SK-N-SH (cell line): ENCODE measurements at regions not wholly inside any gene's neighbourhood (a gene's known extent, or its start where the extent isn't known, plus 50 kb on each side); places are given as distances from the start of the nearest gene placed in this dataset.

Experiments used
- CTCF ChIA-PET: fragments of 300-600, 350-600 bp; formaldehyde crosslinking; extraction: SDS; loops from one replicate; lab custom pipeline; 2021; lab: Yijun Ruan, JAX
- POLR2A ChIA-PET: fragments of 350-600 bp; sonication (Branson Sonifier 250); formaldehyde crosslinking; extraction: SDS; loops from one replicate; lab custom pipeline; 2020; ENCODE audit warnings: antibody characterized with exemption, inconsistent platforms; lab: Yijun Ruan, JAX
- DNase-seq: peaks from one replicate; pipeline ENCODE4 v3.0.0; 2012
- H2AFZ ChIP-seq: fragments of 200-600 bp; sonication (generic); 2 replicates; pipeline ENCODE4 v1.8.1; 2016; ENCODE audit warnings: antibody characterized with exemption, mild to moderate bottlenecking, low read depth
- H3F3A ChIP-seq: fragments of 200-600 bp; sonication (generic); replicated peaks from 2 replicates; pipeline ENCODE3; 2016; ENCODE audit warnings: antibody characterized with exemption, mild to moderate bottlenecking; ENCODE audit not compliant: insufficient read depth
- H3K27ac ChIP-seq, 2 experiments: fragments of 200-500 bp in 1 of 2; fragments of 200-600 bp in 1 of 2; sonication (Bioruptor generic) in 1 of 2; sonication (generic), shearing (Covaris generic) in 1 of 2; 2 replicates each; pipeline versions ENCODE4 v1.5.1 to v1.6.1; 2014 to 2016; ENCODE audit warnings: low read depth in 2 of 2, inconsistent platforms in 1 of 2, low read length in 1 of 2, mild to moderate bottlenecking in 1 of 2, mixed read lengths in 1 of 2
- H3K27me3 ChIP-seq: fragments of 200-600 bp; sonication (generic), shearing (Covaris generic); 2 replicates; pipeline ENCODE4 v1.6.1; 2016; ENCODE audit warnings: mixed run types; ENCODE audit not compliant: insufficient read depth
- H3K36me3 ChIP-seq, 2 experiments: fragments of 200-500 bp in 1 of 2; fragments of 200-600 bp in 1 of 2; sonication (Bioruptor generic) in 1 of 2; sonication (generic) in 1 of 2; replicated peaks in 1 of 2; 2 replicates each; pipeline versions ENCODE3 to v1.5.1; 2014 to 2016; ENCODE audit warnings: low read length in 1 of 2, mild to moderate bottlenecking in 1 of 2; ENCODE audit not compliant: insufficient read depth in 2 of 2, control insufficient read depth in 1 of 2
- H3K4me1 ChIP-seq, 2 experiments: fragments of 200-500 bp in 1 of 2; fragments of 200-600 bp in 1 of 2; sonication (Bioruptor generic) in 1 of 2; sonication (generic), shearing (Covaris generic) in 1 of 2; 2 replicates each; pipeline versions ENCODE4 v1.5.1 to v1.6.1; 2014 to 2016; ENCODE audit warnings: low read depth in 1 of 2, low read length in 1 of 2, mixed run types in 1 of 2; ENCODE audit not compliant: insufficient read depth in 2 of 2, control insufficient read depth in 1 of 2
- H3K4me2 ChIP-seq: fragments of 200-600 bp; sonication (generic), shearing (Covaris generic); 2 replicates; pipeline ENCODE4 v1.6.1; 2017; ENCODE audit warnings: mixed run types
- H3K4me3 ChIP-seq, 2 experiments: fragments of 200-500 bp in 1 of 2; fragments of 200-600 bp in 1 of 2; sonication (Bioruptor generic) in 1 of 2; sonication (generic), shearing (Covaris generic) in 1 of 2; 2 replicates each; pipeline versions ENCODE4 v1.5.1 to v1.8.1; 2014 to 2016; ENCODE audit warnings: low read depth in 2 of 2, inconsistent platforms in 1 of 2, low read length in 1 of 2, mild to moderate bottlenecking in 1 of 2, mixed read lengths in 1 of 2, moderate library complexity in 1 of 2
- H3K79me2 ChIP-seq: fragments of 200-600 bp; sonication (generic); 2 replicates; pipeline ENCODE4 v1.8.1; 2017; ENCODE audit warnings: mild to moderate bottlenecking; ENCODE audit not compliant: insufficient read depth
- H3K9ac ChIP-seq: fragments of 200-600 bp; sonication (generic); 2 replicates; pipeline ENCODE4 v1.6.1; 2017; ENCODE audit warnings: mixed run types
- H3K9me2 ChIP-seq: fragments of 200-600 bp; sonication (generic); 2 replicates; pipeline ENCODE4 v1.6.1; 2017; ENCODE audit warnings: mixed run types
- H3K9me3 ChIP-seq: fragments of 200-600 bp; sonication (generic); 2 replicates; pipeline ENCODE4 v1.6.1; 2017; ENCODE audit warnings: mixed run types, mild to moderate bottlenecking, moderate library complexity
- H4K20me1 ChIP-seq: fragments of 200-600 bp; sonication (generic); 2 replicates; pipeline ENCODE4 v1.6.1; 2017; ENCODE audit warnings: mild to moderate bottlenecking, mixed run types; ENCODE audit not compliant: insufficient read depth
- CHD2 ChIP-seq: fragments of 150-350 bp; IDR thresholded peaks from 2 replicates; pipeline ENCODE4 v1.6.1; 2018; ENCODE audit warnings: low read length; ENCODE audit not compliant: partially characterized antibody
- ELF1 ChIP-seq: IDR thresholded peaks from 2 replicates; pipeline ENCODE4 v1.4.0; 2012
- EP300 ChIP-seq, 2 experiments: IDR thresholded peaks; 2 replicates each; pipeline versions ENCODE4 v1.4.0 to v1.6.1; 2012; ENCODE audit warnings: borderline replicate concordance in 1 of 2, low read depth in 1 of 2, low read length in 1 of 2
- EZH2phosphoT487 ChIP-seq: fragments of 200-600 bp; sonication (generic); IDR thresholded peaks from 2 replicates; pipeline ENCODE4 v1.6.1; 2017; ENCODE audit warnings: low read depth, mixed run types, mild to moderate bottlenecking, antibody characterized with exemption, moderate library complexity, borderline replicate concordance
- FOSL2 ChIP-seq: IDR thresholded peaks from 2 replicates; pipeline ENCODE4 v1.4.0; 2012; ENCODE audit warnings: low read depth, mild to moderate bottlenecking, moderate library complexity, borderline replicate concordance
- GABPA ChIP-seq: IDR thresholded peaks from 2 replicates; pipeline ENCODE4 v1.4.0; 2012; ENCODE audit warnings: low read depth, mild to moderate bottlenecking
- MAX ChIP-seq: IDR thresholded peaks from 2 replicates; pipeline ENCODE4 v1.4.0; 2012; ENCODE audit warnings: low read depth
- MEF2A ChIP-seq: IDR thresholded peaks from 2 replicates; pipeline ENCODE4 v1.4.0; 2012; ENCODE audit warnings: low read depth, borderline replicate concordance
- NFIC ChIP-seq: IDR thresholded peaks from 2 replicates; pipeline ENCODE4 v1.4.0; 2012; ENCODE audit warnings: borderline replicate concordance
- NRF1 ChIP-seq: IDR thresholded peaks from 2 replicates; pipeline ENCODE4 v1.6.1; 2012; ENCODE audit warnings: low read depth, mild to moderate bottlenecking, low read length
- RCOR1 ChIP-seq: fragments of 150-350 bp; IDR thresholded peaks from 2 replicates; pipeline ENCODE4 v1.6.1; 2017; ENCODE audit warnings: antibody characterized with exemption, low read length
- RXRA ChIP-seq: IDR thresholded peaks from 2 replicates; pipeline ENCODE4 v1.4.0; 2012; ENCODE audit warnings: low read depth, mild to moderate bottlenecking, borderline replicate concordance
- TAF1 ChIP-seq: IDR thresholded peaks from 2 replicates; pipeline ENCODE4 v1.6.1; 2012; ENCODE audit warnings: low read depth, mild to moderate bottlenecking, low read length, moderate library complexity, borderline replicate concordance
- TCF12 ChIP-seq: IDR thresholded peaks from 2 replicates; pipeline ENCODE4 v1.4.0; 2012
- TEAD4 ChIP-seq: IDR thresholded peaks from 2 replicates; pipeline ENCODE4 v1.4.0; 2012; ENCODE audit warnings: mild to moderate bottlenecking, borderline replicate concordance; ENCODE audit not compliant: insufficient read depth
- WGBS: methylation state at CpG from one replicate; pipeline ENCODE4 v1.1.6; 2017; ENCODE audit warnings: low lambda C conversion rate; 5-methylcytosine and 5-hydroxymethylcytosine counted together
- TF ChIP-seq, protein P1 (sequence below): IDR thresholded peaks from 2 replicates; pipeline ENCODE4 v1.6.1; 2012; ENCODE audit warnings: mild to moderate bottlenecking, low read depth, low read length, moderate library complexity
- TF ChIP-seq, protein P2 (sequence below): IDR thresholded peaks from 2 replicates; pipeline ENCODE4 v1.4.0; 2012; ENCODE audit warnings: low read depth, borderline replicate concordance
- TF ChIP-seq, protein P3 (sequence below): IDR thresholded peaks from 2 replicates; pipeline ENCODE4 v1.4.0; 2012; ENCODE audit warnings: low read depth, borderline replicate concordance

- Histone ChIP-seq H3K9ac (no peak overlapping the region), H3K27me3 (peaks cover 13% of the 10 kb centered on the region; the same call in 1 of the 2 replicates), H3K9me3 (no peaks in the 10 kb centered on the region)
- POLR2A ChIA-PET, result no interaction called here
- TF ChIP-seq TCF12, result no peak
- no peak for TF ChIP-seq NRF1
- no peak for TF ChIP-seq EZH2phosphoT487
- no peak for TF ChIP-seq MEF2A
- TF ChIP-seq CHD2, result no peak
- TF ChIP-seq, protein P1, sequence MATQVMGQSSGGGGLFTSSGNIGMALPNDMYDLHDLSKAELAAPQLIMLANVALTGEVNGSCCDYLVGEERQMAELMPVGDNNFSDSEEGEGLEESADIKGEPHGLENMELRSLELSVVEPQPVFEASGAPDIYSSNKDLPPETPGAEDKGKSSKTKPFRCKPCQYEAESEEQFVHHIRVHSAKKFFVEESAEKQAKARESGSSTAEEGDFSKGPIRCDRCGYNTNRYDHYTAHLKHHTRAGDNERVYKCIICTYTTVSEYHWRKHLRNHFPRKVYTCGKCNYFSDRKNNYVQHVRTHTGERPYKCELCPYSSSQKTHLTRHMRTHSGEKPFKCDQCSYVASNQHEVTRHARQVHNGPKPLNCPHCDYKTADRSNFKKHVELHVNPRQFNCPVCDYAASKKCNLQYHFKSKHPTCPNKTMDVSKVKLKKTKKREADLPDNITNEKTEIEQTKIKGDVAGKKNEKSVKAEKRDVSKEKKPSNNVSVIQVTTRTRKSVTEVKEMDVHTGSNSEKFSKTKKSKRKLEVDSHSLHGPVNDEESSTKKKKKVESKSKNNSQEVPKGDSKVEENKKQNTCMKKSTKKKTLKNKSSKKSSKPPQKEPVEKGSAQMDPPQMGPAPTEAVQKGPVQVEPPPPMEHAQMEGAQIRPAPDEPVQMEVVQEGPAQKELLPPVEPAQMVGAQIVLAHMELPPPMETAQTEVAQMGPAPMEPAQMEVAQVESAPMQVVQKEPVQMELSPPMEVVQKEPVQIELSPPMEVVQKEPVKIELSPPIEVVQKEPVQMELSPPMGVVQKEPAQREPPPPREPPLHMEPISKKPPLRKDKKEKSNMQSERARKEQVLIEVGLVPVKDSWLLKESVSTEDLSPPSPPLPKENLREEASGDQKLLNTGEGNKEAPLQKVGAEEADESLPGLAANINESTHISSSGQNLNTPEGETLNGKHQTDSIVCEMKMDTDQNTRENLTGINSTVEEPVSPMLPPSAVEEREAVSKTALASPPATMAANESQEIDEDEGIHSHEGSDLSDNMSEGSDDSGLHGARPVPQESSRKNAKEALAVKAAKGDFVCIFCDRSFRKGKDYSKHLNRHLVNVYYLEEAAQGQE, result no peak
- no peak for TF ChIP-seq ELF1
- TF ChIP-seq FOSL2, result no peak
- TF ChIP-seq TAF1, result no peak
- TF ChIP-seq MAX, result no peak
- TF ChIP-seq, protein P2, sequence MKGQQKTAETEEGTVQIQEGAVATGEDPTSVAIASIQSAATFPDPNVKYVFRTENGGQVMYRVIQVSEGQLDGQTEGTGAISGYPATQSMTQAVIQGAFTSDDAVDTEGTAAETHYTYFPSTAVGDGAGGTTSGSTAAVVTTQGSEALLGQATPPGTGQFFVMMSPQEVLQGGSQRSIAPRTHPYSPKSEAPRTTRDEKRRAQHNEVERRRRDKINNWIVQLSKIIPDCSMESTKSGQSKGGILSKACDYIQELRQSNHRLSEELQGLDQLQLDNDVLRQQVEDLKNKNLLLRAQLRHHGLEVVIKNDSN, result no peak
- no peak for TF ChIP-seq TEAD4
- TF ChIP-seq RXRA, result no peak
- TF ChIP-seq GABPA, result no peak
- TF ChIP-seq, all 33 proteins: peak for 0
- Histone ChIP-seq H3K9me2 (no peaks in the 10 kb centered on the region), H4K20me1 (no peaks in the 10 kb centered on the region), H2AFZ (no peak overlapping the region), H3K79me2 (no peaks in the 10 kb centered on the region), H3K4me3 (no peak overlapping the region), H3K36me3 (no peaks in the 10 kb centered on the region), H3K4me2 (no peak overlapping the region), H3K27ac (no peak overlapping the region), H3K4me1 (no peaks in the 10 kb centered on the region), H3F3A (no peaks in the 10 kb centered on the region)
- DNase-seq, result no peak
- CTCF ChIA-PET, result no interaction called here
- WGBS, result 0% methylated on average over 7 of the region's 7 CpGs
Measured at GRCh38 chr19:28020619-28021258, 1192.2 kb downstream of the UQCRFS1 start.

DNA sequence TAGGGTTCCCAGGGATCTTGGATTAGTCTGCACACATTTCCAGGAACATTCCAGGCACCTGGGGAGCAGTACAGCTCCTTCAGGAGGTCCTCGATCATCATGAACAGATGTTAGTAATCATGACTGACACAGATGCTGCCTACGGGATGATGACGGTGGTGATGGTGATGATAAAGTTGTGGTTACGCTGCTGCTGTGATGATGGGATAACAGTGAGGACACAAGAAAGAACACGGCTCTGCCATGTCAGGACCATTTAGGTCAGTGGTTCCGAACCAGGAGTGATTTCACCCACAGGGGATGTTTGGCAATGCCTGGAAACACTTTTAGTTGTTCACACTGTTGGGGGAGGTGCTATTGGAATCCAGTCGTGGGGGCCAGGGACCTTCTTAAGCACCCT lies 1193.0 kb downstream of the UQCRFS1 start:
- no peaks in the 10 kb centered on the region for H4K20me1 ChIP-seq
- no peak overlapping the region for H3K4me2 ChIP-seq
- no peak overlapping the region for H3K27ac ChIP-seq
- H3K9me3 ChIP-seq, result no peaks in the 10 kb centered on the region
- TF ChIP-seq ELF1 (no peak), GABPA (no peak), RCOR1 (no peak), EP300 (IDR thresholded peaks at IDR 0.05; ENCODE audit: borderline replicate concordance in 1 of 2, low read depth in 1 of 2, low read length in 1 of 2) (no peak), NFIC (no peak)
- TF ChIP-seq, protein P3, sequence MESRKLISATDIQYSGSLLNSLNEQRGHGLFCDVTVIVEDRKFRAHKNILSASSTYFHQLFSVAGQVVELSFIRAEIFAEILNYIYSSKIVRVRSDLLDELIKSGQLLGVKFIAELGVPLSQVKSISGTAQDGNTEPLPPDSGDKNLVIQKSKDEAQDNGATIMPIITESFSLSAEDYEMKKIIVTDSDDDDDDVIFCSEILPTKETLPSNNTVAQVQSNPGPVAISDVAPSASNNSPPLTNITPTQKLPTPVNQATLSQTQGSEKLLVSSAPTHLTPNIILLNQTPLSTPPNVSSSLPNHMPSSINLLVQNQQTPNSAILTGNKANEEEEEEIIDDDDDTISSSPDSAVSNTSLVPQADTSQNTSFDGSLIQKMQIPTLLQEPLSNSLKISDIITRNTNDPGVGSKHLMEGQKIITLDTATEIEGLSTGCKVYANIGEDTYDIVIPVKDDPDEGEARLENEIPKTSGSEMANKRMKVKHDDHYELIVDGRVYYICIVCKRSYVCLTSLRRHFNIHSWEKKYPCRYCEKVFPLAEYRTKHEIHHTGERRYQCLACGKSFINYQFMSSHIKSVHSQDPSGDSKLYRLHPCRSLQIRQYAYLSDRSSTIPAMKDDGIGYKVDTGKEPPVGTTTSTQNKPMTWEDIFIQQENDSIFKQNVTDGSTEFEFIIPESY, result no peak
- ChIA-PET POLR2A (no interaction called here), CTCF (interaction anchor here (0.5 kb wide), 1 partner anchor 479 kb away, joined by 3 read pairs; no protein-coding TSS in a partner anchor)
- H3K4me1 ChIP-seq, result no peaks in the 10 kb centered on the region
- no peaks in the 10 kb centered on the region for H3K9me2 ChIP-seq
- H3K79me2 ChIP-seq, result no peaks in the 10 kb centered on the region
- H3K36me3 ChIP-seq, result no peaks in the 10 kb centered on the region
- H2AFZ ChIP-seq, result no peak overlapping the region
- no peaks in the 10 kb centered on the region for H3F3A ChIP-seq
- no peak for DNase-seq
- peaks cover 13% of the 10 kb centered on the region; the same call in 1 of the 2 replicates for H3K27me3 ChIP-seq
- H3K4me3 ChIP-seq, result no peak overlapping the region
- H3K9ac ChIP-seq, result no peak overlapping the region
- 5% methylated on average over 7 of the region's 7 CpGs for WGBS
